PC-3 (cell line): ENCODE measurements at regions not wholly inside any gene's neighbourhood (a gene's known extent, or its start where the extent isn't known, plus 50 kb on each side); places are given as distances from the start of the nearest gene placed in this dataset.
A peak's percentile ranks its signal among the peaks of the same experiment; 100 is the strongest.

Experiments used
- ATAC-seq: fragments of 200-7000 bp; cut with Tn5 transposase; 2 replicates; pipeline ENCODE4 v1.9.1; 2020; ENCODE audit warnings: mild to moderate bottlenecking, moderate library complexity
- BruUV-seq: library from RNA; stranded (reverse); fragments of 400-500 nt; replicated peaks from 2 replicates; lab custom pipeline; 2021; lab: Mats Ljungman, UMichigan
- CTCF ChIA-PET: fragments of 300-600 bp; sonication (Branson Sonifier 250); formaldehyde crosslinking; loops from one replicate; lab custom pipeline; 2022; ENCODE audit warnings: antibody characterized with exemption; lab: Charles Lee
- POLR2A ChIA-PET: fragments of 300-600 bp; sonication (Branson Sonifier 250); formaldehyde crosslinking; loops from one replicate; lab custom pipeline; 2022; ENCODE audit warnings: antibody characterized with exemption; ENCODE audit not compliant: unreplicated experiment; lab: Charles Lee
- DNase-seq: peaks from one replicate; pipeline ENCODE4 v3.0.0-alpha.2; 2015
- H2AFZ ChIP-seq: fragments of 300-600 bp; sonication (generic); 2 replicates; pipeline ENCODE4 v1.6.0; 2016; ENCODE audit warnings: antibody characterized with exemption, low read length
- H3F3A ChIP-seq: fragments of 300-600 bp; sonication (generic); one replicate; pipeline ENCODE4 v1.6.0; 2017; ENCODE audit warnings: antibody characterized with exemption, low read length, control low read depth, mild to moderate bottlenecking; ENCODE audit not compliant: unreplicated experiment
- H3K27ac ChIP-seq: fragments of 300-600 bp; sonication (generic); 2 replicates; pipeline ENCODE4 v1.5.1; 2016; ENCODE audit warnings: mild to moderate bottlenecking, low read length
- H3K27me3 ChIP-seq: fragments of 300-600 bp; sonication (generic); 2 replicates; pipeline ENCODE4 v1.6.1; 2016; ENCODE audit warnings: low read length, mixed read lengths
- H3K36me3 ChIP-seq: fragments of 300-600 bp; sonication (generic); 2 replicates; pipeline ENCODE4 v1.6.1; 2016; ENCODE audit warnings: low read depth, mixed run types, low read length, mixed read lengths
- H3K4me1 ChIP-seq: fragments of 300-600 bp; sonication (generic); 2 replicates; pipeline ENCODE4 v1.5.1; 2016; ENCODE audit warnings: low read length; ENCODE audit not compliant: insufficient read depth
- H3K4me2 ChIP-seq: fragments of 300-600 bp; sonication (generic); 2 replicates; pipeline ENCODE4 v1.6.0; 2016; ENCODE audit warnings: low read length
- H3K4me3 ChIP-seq: fragments of 300-600 bp; sonication (generic); 2 replicates; pipeline ENCODE4 v1.5.1; 2016; ENCODE audit warnings: mild to moderate bottlenecking, low read length, mixed read lengths
- H3K79me2 ChIP-seq: fragments of 300-600 bp; sonication (generic); 2 replicates; pipeline ENCODE4 v1.6.1; 2017; ENCODE audit warnings: low read length, mixed read lengths
- H3K9ac ChIP-seq: fragments of 300-600 bp; sonication (generic); 2 replicates; pipeline ENCODE4 v1.6.0; 2016; ENCODE audit warnings: mild to moderate bottlenecking, low read length
- H3K9me2 ChIP-seq: fragments of 300-600 bp; sonication (generic); replicated peaks from 2 replicates; pipeline ENCODE4 v1.6.1; 2016; ENCODE audit warnings: mixed run types, low read length, mixed read lengths
- H3K9me3 ChIP-seq: fragments of 300-600 bp; sonication (generic); 2 replicates; pipeline ENCODE4 v1.6.1; 2016; ENCODE audit warnings: low read length, mixed read lengths
- H4K20me1 ChIP-seq: fragments of 300-600 bp; sonication (generic); 2 replicates; pipeline ENCODE4 v1.6.1; 2016; ENCODE audit warnings: low read length, mixed read lengths
- EZH2 ChIP-seq: fragments of 300-600 bp; sonication (generic); IDR thresholded peaks from one replicate; pipeline ENCODE4 v1.6.1; 2017; ENCODE audit warnings: antibody characterized with exemption, mild to moderate bottlenecking, low read length; ENCODE audit not compliant: unreplicated experiment
- EZH2phosphoT487 ChIP-seq: fragments of 300-600 bp; sonication (generic); IDR thresholded peaks from 2 replicates; pipeline ENCODE4 v1.6.1; 2018; ENCODE audit warnings: mild to moderate bottlenecking, antibody characterized with exemption, low read length, borderline replicate concordance
- intact Hi-C: fragments of 100-400 bp; cut with micrococcal nuclease; formaldehyde crosslinking; loops from 2 replicates; pipeline ENCODE4 v1.9.0; 2023
- TF ChIP-seq, protein P1 (sequence below): fragments of 300-600 bp; sonication (generic); conservative IDR thresholded peaks from 2 replicates; pipeline ENCODE4 v1.5.1; 2017; ENCODE audit warnings: antibody characterized with exemption, low read depth, mild to moderate bottlenecking, low read length

DNA sequence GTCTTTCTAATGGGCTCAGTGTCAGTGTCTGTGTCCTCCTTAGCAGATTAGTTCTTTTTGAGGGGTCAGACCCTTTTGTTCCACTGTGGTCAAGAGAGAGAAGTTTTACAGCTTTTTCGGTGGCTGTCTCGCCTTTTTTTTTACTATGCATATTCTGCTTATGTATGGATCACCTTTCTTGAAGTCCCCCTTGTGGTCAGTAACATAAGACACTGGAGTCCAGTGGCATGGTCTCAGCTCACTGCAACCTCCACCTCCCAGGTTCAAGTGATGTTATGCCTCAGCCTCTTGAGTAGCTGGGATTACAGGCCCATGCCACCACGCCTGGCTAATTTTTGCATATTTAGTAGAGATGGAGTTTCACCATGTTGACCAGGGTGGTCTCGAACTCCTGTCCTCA lies 54.0 kb upstream of the PGRMC2 start:
- Histone ChIP-seq H3K4me3 (no peak overlapping the region), H3K4me1 (peaks cover 19% of the 10 kb centered on the region), H3K79me2 (no peaks in the 10 kb centered on the region), H3K9me3 (no peaks in the 10 kb centered on the region), H3K36me3 (no peaks in the 10 kb centered on the region), H3K4me2 (no peak overlapping the region), H4K20me1 (no peaks in the 10 kb centered on the region), H3K9ac (no peak overlapping the region), H3K27ac (no peak overlapping the region), H3K27me3 (no peaks in the 10 kb centered on the region), H3F3A (no peaks in the 10 kb centered on the region), H2AFZ (no peak overlapping the region), H3K9me2 (no peaks in the 10 kb centered on the region)
- intact Hi-C loops: no loop called here
- TF ChIP-seq, protein P1, sequence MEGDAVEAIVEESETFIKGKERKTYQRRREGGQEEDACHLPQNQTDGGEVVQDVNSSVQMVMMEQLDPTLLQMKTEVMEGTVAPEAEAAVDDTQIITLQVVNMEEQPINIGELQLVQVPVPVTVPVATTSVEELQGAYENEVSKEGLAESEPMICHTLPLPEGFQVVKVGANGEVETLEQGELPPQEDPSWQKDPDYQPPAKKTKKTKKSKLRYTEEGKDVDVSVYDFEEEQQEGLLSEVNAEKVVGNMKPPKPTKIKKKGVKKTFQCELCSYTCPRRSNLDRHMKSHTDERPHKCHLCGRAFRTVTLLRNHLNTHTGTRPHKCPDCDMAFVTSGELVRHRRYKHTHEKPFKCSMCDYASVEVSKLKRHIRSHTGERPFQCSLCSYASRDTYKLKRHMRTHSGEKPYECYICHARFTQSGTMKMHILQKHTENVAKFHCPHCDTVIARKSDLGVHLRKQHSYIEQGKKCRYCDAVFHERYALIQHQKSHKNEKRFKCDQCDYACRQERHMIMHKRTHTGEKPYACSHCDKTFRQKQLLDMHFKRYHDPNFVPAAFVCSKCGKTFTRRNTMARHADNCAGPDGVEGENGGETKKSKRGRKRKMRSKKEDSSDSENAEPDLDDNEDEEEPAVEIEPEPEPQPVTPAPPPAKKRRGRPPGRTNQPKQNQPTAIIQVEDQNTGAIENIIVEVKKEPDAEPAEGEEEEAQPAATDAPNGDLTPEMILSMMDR: 0 out of 2 replicates have a peak, but pooled peaks have one; percentile 15
- no peak for TF ChIP-seq EZH2
- CTCF ChIA-PET: no interaction called here
- BruUV-seq: no TSS peak
- DNase-seq: no peak
- no peak; the same call in 1 of the 2 replicates for ATAC-seq
- POLR2A ChIA-PET: no interaction called here

- intact Hi-C loops: loop anchor here (1.0 to 2.0 kb wide), 2 partner anchors 16 to 49 kb away; no protein-coding TSS in a partner anchor
These were observed 51.2 kb upstream of the PGRMC2 start for GRCh38 chr4:128338634-128339355.

GRCh38 chr4:128337863-128338262 lies 50.2 kb upstream of the PGRMC2 start:
- intact Hi-C loops: loop anchor here (1.0 to 2.0 kb wide), 2 partner anchors 15 to 49 kb away; no protein-coding TSS in a partner anchor
- Histone ChIP-seq H4K20me1 (no peaks in the 10 kb centered on the region), H2AFZ (no peak overlapping the region), H3K27ac (no peak overlapping the region), H3K79me2 (no peaks in the 10 kb centered on the region), H3K9me3 (no peaks in the 10 kb centered on the region), H3K4me1 (peaks cover 19% of the 10 kb centered on the region), H3K4me2 (no peak overlapping the region), H3K27me3 (no peaks in the 10 kb centered on the region), H3F3A (no peaks in the 10 kb centered on the region), H3K9me2 (no peaks in the 10 kb centered on the region), H3K4me3 (no peak overlapping the region), H3K9ac (no peak overlapping the region), H3K36me3 (no peaks in the 10 kb centered on the region)
- ChIA-PET CTCF (no interaction called here), POLR2A (interaction anchor here (0.6 kb wide), 1 partner anchor 1218 kb away, joined by 3 read pairs; no protein-coding TSS in a partner anchor)
- TF ChIP-seq, protein P1: no peak
- TF ChIP-seq EZH2phosphoT487 (no peak), EZH2 (no peak)
- no peak for ATAC-seq
- BruUV-seq: no TSS peak
- no peak for DNase-seq

More at GRCh38 chr4:128338634-128339355, 51.2 kb upstream of the PGRMC2 start:
- Histone ChIP-seq H2AFZ (no peak overlapping the region), H3K4me3 (no peak overlapping the region), H3K36me3 (no peaks in the 10 kb centered on the region), H3K9ac (no peak overlapping the region), H4K20me1 (no peaks in the 10 kb centered on the region), H3K4me2 (peak overlapping the region; percentile 7), H3K9me3 (no peaks in the 10 kb centered on the region), H3K9me2 (no peaks in the 10 kb centered on the region), H3K27ac (no peak overlapping the region), H3K4me1 (peaks cover 19% of the 10 kb centered on the region), H3K79me2 (no peaks in the 10 kb centered on the region), H3F3A (no peaks in the 10 kb centered on the region), H3K27me3 (no peaks in the 10 kb centered on the region)
- DNase-seq: peak; percentile 76
- POLR2A ChIA-PET: no interaction called here
- no TSS peak for BruUV-seq
- CTCF ChIA-PET: no interaction called here
- TF ChIP-seq, protein P1: no peak
- TF ChIP-seq EZH2: no peak
- TF ChIP-seq EZH2phosphoT487: no peak
- peak; percentile 95 for ATAC-seq
